Esophagus muscularis mucosa (tissue), 4 donors: ENCODE measurements at regions not wholly inside any gene's neighbourhood (a gene's known extent, or its start where the extent isn't known, plus 50 kb on each side); places are given as distances from the start of the nearest gene placed in this dataset.

Source experiments
- DNase-seq: peaks from one replicate; pipeline ENCODE4 v3.0.0-alpha.2; 2017; ENCODE audit errors: extremely low spot score
- H3K27ac ChIP-seq, 4 donors: fragments of 200-600 bp; sonication (generic); replicated peaks in 1 of 4; 1 replicate in 3 of 4; 2 replicates in 1 of 4; pipeline ENCODE4 v1.5.1; 2016 to 2019; ENCODE audit warnings: mild to moderate bottlenecking in 1 of 4
- H3K27me3 ChIP-seq, 4 donors: fragments of 200-600 bp; sonication (generic); one replicate each; pipeline versions ENCODE4 v1.5.1 to v1.6.0; 2016 to 2019
- H3K36me3 ChIP-seq, 4 donors: fragments of 200-600 bp; sonication (generic); one replicate each; pipeline ENCODE4 v1.5.1; 2016 to 2019
- H3K4me1 ChIP-seq, 4 donors: fragments of 200-600 bp; sonication (generic); one replicate each; pipeline ENCODE4 v1.5.1; 2016 to 2019
- H3K4me3 ChIP-seq, 4 donors: fragments of 200-600 bp; sonication (generic); 1 replicate in 2 of 4; 2 replicates in 2 of 4; pipeline ENCODE4 v1.5.1; 2016 to 2019; ENCODE audit warnings: mild to moderate bottlenecking in 4 of 4, moderate library complexity in 1 of 4
- H3K9me3 ChIP-seq, 4 donors: fragments of 200-600 bp; sonication (generic); 1 replicate in 3 of 4; 2 replicates in 1 of 4; pipeline ENCODE4 v1.5.1; 2016 to 2019
- EP300 ChIP-seq: sonication (generic); formaldehyde crosslinking; IDR thresholded peaks from one replicate; pipeline ENCODE4 v1.6.1; 2017; ENCODE audit warnings: antibody characterized with exemption
- POLR2A ChIP-seq: fragments of 450-650 bp; IDR thresholded peaks from one replicate; pipeline ENCODE4 v1.6.1; 2017; ENCODE audit warnings: antibody characterized with exemption, moderate library complexity, mild to moderate bottlenecking, low read depth
- POLR2AphosphoS5 ChIP-seq, 2 donors: sonication (generic); formaldehyde crosslinking; IDR thresholded peaks; one replicate each; pipeline ENCODE4 v1.6.1; 2017; ENCODE audit warnings: antibody characterized with exemption in 2 of 2
- WGBS: methylation state at CpG from one replicate; pipeline ENCODE4 v1.1.5; 2018; 5-methylcytosine and 5-hydroxymethylcytosine counted together
- intact Hi-C: fragments of 100-400 bp; cut with DNase I; formaldehyde crosslinking; loops from one replicate; pipeline ENCODE4 v1.15.1; 2023
- TF ChIP-seq, protein P1 (sequence below), 3 experiments: fragments of 200-600 bp in 2 of 3; fragments of 450-650 bp in 1 of 3; sonication (generic) in 2 of 3; IDR thresholded peaks; one replicate each; pipeline ENCODE4 v1.5.1; 2017 to 2019; ENCODE audit warnings: antibody characterized with exemption in 3 of 3, mild to moderate bottlenecking in 2 of 3, moderate library complexity in 1 of 3

DNA sequence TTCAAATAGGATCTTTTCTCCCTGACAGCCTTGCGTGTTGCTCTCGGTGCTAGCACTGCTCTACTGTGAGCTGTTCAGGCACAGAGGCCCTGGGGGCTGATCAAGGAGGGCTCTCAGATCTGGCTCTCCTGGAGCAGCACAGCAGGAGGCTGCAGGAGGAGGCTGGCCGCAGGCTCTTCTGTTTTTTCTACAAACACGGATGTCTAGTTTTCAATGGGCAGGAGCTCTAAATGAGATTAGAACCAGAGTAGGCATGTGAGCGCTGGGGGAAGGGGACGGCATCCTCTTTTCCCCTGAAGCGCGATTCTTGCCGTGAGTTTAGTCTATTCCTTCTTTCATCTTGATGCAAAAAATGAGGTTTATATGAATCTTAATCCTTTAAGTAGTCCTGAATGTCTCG, 61.7 kb upstream of the IRX4 start:
- peaks cover 0 to 32% (median 0%) of the 10 kb centered on the region in 4 donors for H3K27me3 ChIP-seq
- H3K4me3 ChIP-seq = no peak overlapping the region
- intact Hi-C loops = no loop called here
- no peak for TF ChIP-seq EP300
- no peak for TF ChIP-seq POLR2A
- TF ChIP-seq, protein P1, sequence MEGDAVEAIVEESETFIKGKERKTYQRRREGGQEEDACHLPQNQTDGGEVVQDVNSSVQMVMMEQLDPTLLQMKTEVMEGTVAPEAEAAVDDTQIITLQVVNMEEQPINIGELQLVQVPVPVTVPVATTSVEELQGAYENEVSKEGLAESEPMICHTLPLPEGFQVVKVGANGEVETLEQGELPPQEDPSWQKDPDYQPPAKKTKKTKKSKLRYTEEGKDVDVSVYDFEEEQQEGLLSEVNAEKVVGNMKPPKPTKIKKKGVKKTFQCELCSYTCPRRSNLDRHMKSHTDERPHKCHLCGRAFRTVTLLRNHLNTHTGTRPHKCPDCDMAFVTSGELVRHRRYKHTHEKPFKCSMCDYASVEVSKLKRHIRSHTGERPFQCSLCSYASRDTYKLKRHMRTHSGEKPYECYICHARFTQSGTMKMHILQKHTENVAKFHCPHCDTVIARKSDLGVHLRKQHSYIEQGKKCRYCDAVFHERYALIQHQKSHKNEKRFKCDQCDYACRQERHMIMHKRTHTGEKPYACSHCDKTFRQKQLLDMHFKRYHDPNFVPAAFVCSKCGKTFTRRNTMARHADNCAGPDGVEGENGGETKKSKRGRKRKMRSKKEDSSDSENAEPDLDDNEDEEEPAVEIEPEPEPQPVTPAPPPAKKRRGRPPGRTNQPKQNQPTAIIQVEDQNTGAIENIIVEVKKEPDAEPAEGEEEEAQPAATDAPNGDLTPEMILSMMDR (IDR thresholded peaks at IDR 0.05) = no peak
- no peak for TF ChIP-seq POLR2AphosphoS5 (IDR thresholded peaks at IDR 0.05)
- no peak overlapping the region for H3K27ac ChIP-seq
- no peaks in the 10 kb centered on the region for H3K9me3 ChIP-seq
- WGBS = 66% methylated on average over 10 of the region's 10 CpGs
- H3K4me1 ChIP-seq = peaks cover 15 to 23% (median 16%) of the 10 kb centered on the region in 4 donors
- no peak for DNase-seq
- H3K36me3 ChIP-seq = no peaks in the 10 kb centered on the region

DNA sequence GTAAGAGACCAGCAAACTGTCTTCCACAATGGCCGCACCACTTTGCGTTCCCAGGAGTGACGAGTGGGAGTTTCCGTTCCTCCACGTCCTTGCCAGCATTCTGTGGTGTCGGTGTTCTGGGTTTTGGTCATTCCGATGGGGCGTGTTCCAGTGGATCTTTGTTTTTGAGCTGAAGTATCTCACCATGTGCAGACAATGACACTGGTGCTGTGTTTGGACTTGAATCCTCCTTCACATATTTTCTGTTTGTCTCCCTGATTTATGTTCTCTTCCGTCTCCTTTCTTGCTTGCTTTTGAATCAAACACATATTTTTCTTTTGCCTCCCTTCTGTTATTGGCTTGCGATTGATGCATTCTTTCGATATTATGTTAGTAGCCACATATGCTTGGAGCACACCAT, 60.8 kb upstream of the IRX4 start:
- H3K27ac ChIP-seq = no peak overlapping the region
- peaks cover 6 to 15% (median 8%) of the 10 kb centered on the region in 4 donors for H3K4me1 ChIP-seq
- intact Hi-C loops = no loop called here
- DNase-seq = no peak
- whole genome bisulfite sequencing = 81% methylated on average over 11 of the region's 11 CpGs
- H3K9me3 ChIP-seq = no peaks in the 10 kb centered on the region
- TF ChIP-seq, protein P1 (IDR thresholded peaks at IDR 0.05) = no peak
- TF ChIP-seq POLR2AphosphoS5 (IDR thresholded peaks at IDR 0.05) (no peak), POLR2A (no peak), EP300 (no peak)
- H3K4me3 ChIP-seq = no peak overlapping the region
- H3K27me3 ChIP-seq = peaks cover 0 to 29% (median 0%) of the 10 kb centered on the region in 4 donors
- no peaks in the 10 kb centered on the region for H3K36me3 ChIP-seq

DNA sequence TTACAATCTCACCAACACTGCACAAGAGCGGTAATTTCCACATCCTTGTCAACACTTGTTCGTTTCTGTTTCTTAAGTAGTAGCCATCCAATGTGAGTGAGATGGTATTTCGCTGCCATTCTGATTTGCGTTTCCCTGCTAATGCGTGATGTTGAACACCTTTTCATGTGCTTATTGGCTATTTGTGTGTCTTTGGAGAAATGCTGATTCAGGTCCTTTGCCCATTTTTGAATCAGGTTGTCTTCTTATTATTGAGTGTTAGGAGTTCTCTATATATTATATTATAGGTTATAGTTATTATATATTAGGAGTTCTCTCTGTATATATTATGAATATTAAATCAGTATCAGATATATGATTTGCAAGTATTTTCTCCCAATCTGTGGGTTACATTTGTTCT, 59.9 kb upstream of the IRX4 start:
- Histone ChIP-seq H3K9me3 (peaks cover 0 to under 1% (median 0%) of the 10 kb centered on the region in 4 donors), H3K27me3 (peaks cover 0 to 28% (median 0%) of the 10 kb centered on the region in 4 donors), H3K4me3 (no peak overlapping the region), H3K36me3 (no peaks in the 10 kb centered on the region), H3K27ac (no peak overlapping the region), H3K4me1 (peaks cover 0 to 9% (median under 1%) of the 10 kb centered on the region in 4 donors)
- DNase-seq = no peak
- 99% methylated on average over 5 of the region's 5 CpGs for WGBS
- TF ChIP-seq EP300 (no peak), POLR2AphosphoS5 (IDR thresholded peaks at IDR 0.05) (no peak), POLR2A (no peak)
- TF ChIP-seq, protein P1 (IDR thresholded peaks at IDR 0.05) = no peak
- intact Hi-C loops = no loop called here

DNA sequence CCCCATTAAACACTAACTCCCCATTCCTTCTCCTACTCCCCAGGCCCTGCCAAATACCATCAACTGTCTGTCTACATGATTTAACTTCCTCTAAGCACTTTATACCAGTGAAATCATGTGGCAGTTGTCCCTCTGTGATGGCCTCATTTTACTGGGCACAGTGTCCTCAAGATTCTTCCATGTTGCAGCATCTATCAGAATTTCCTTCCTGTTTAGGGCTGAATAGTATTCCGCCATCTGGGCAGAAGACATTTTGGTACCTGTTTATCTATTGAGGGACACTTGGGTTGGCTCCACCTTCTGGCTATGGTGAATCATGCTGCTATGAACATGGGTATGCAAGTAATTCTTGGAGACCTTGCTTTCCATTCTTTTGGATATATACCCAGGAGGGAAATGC, 59.4 kb upstream of the IRX4 start:
- DNase-seq = no peak
- no peaks in the 10 kb centered on the region for H3K36me3 ChIP-seq
- H3K4me1 ChIP-seq = peaks cover 0 to 6% (median 0%) of the 10 kb centered on the region in 4 donors
- H3K27me3 ChIP-seq = peaks cover 0 to 28% (median 0%) of the 10 kb centered on the region in 4 donors
- peaks cover 0 to 5% (median 0%) of the 10 kb centered on the region in 4 donors for H3K9me3 ChIP-seq
- intact Hi-C loops = no loop called here
- H3K27ac ChIP-seq = no peak overlapping the region
- WGBS = 88% methylated on average over 1 of the region's 1 CpG
- TF ChIP-seq, protein P1 (IDR thresholded peaks at IDR 0.05) = no peak
- TF ChIP-seq POLR2AphosphoS5 (IDR thresholded peaks at IDR 0.05) = no peak
- no peak overlapping the region for H3K4me3 ChIP-seq

DNA sequence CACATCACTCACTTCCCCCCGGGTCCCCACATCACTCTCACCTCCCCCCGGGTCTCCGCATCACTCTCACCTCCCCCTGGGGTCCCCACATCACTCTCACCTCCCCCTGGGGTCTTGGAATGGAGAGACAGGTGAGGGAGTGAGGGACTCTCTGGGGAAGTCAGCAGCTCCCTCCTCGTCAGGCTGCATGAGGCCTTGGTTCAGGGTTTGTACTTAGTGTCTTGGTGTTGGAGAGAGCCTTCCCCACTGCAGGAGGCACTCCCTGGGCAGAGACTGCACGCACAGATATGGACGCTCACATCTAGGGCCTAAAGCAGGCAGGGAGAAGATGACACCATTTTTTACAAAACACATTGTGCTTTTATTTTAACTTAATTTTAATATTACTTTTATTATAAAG, 56.5 kb upstream of the IRX4 start:
- no peak overlapping the region for H3K27ac ChIP-seq
- TF ChIP-seq, protein P1 (IDR thresholded peaks at IDR 0.05) = no peak
- TF ChIP-seq POLR2AphosphoS5 (IDR thresholded peaks at IDR 0.05) (no peak), EP300 (no peak), POLR2A (no peak)
- 70% methylated on average over 6 of the region's 6 CpGs for WGBS
- H3K36me3 ChIP-seq = peaks cover 0 to 9% (median 0%) of the 10 kb centered on the region in 4 donors
- H3K9me3 ChIP-seq = peaks cover 0 to 9% (median 0%) of the 10 kb centered on the region in 4 donors
- DNase-seq = no peak
- intact Hi-C loops = no loop called here
- no peaks in the 10 kb centered on the region for H3K4me1 ChIP-seq
- no peak overlapping the region for H3K4me3 ChIP-seq
- H3K27me3 ChIP-seq = peaks cover 0 to 8% (median 0%) of the 10 kb centered on the region in 4 donors
